ENCODE measurements at regions not wholly inside any gene's neighbourhood (a gene's known extent, or its start where the extent isn't known, plus 50 kb on each side); places are given as distances from the start of the nearest gene placed in this dataset.

DNA sequence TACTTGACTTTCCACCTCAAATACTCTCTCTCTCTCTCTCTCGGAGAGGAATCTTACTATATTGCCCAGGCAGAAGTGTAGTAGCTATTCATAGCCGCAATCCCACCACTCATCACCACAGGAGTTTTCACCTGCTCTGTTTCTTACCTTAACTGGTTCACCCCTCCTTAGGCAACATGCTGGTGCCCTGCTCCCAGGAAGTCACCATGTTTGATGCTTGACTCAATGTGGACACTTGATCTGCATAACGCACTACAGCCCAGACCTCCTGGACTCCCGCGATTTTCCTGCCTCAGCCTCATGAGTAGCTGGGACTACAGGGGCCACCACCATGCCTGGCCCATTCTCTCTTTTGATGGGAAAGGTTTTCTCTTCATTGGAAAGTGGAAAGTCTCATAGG, 271.8 kb downstream of the FBXW7 start:
- no peak overlapping the region for H3K27ac ChIP-seq (ENCODE audit: low read depth in 1 of 2, low read length in 2 of 2)
- Mint-ChIP-seq H3K9me3 (peaks cover 0 to 5% (median 2%) of the 10 kb centered on the region in 7 donors), H3K4me1 (no peaks in the 10 kb centered on the region), H3K27ac (peak overlapping the region in 1 of 7 donors; percentile 9), H3K36me3 (no peaks in the 10 kb centered on the region), H3K4me3 (no peak overlapping the region), H3K27me3 (ENCODE audit: low read depth in 3 of 3) (peaks cover 0 to 4% (median 2%) of the 10 kb centered on the region in 3 donors)
- DNase-seq: no peak
- no peaks in the 10 kb centered on the region for H4K20me1 ChIP-seq (ENCODE audit: insufficient read depth, low read length)
- H3K79me2 ChIP-seq (ENCODE audit: insufficient read depth, low read length): no peaks in the 10 kb centered on the region
- H3K4me2 ChIP-seq (replicated peaks; ENCODE audit: extremely low read depth, low read length, poor library complexity, severe bottlenecking): no peak overlapping the region
- no peaks in the 10 kb centered on the region for H3K27me3 ChIP-seq (ENCODE audit: control insufficient read depth in 2 of 2, insufficient read depth in 2 of 2, low read length in 2 of 2)
- intact Hi-C loops (cut with micrococcal nuclease): no loop called here
- no peaks in the 10 kb centered on the region for H3K9me3 ChIP-seq (replicated peaks in 1 of 2; ENCODE audit: control insufficient read depth in 1 of 2, insufficient read depth in 1 of 2, low read length in 2 of 2)
- H3K9ac ChIP-seq (ENCODE audit: insufficient read depth, low read length, poor library complexity, severe bottlenecking): no peak overlapping the region
- H3K4me3 ChIP-seq (replicated peaks in 1 of 3; ENCODE audit: low read depth in 2 of 3, low read length in 3 of 3): no peak overlapping the region
- WGBS (ENCODE audit: insufficient coverage): 96% methylated on average over 5 of the region's 5 CpGs
- no peaks in the 10 kb centered on the region for H3K36me3 ChIP-seq (replicated peaks in 1 of 2; ENCODE audit: control insufficient read depth in 1 of 2, insufficient read depth in 2 of 2, low read length in 2 of 2)
- TF ChIP-seq, protein P1, sequence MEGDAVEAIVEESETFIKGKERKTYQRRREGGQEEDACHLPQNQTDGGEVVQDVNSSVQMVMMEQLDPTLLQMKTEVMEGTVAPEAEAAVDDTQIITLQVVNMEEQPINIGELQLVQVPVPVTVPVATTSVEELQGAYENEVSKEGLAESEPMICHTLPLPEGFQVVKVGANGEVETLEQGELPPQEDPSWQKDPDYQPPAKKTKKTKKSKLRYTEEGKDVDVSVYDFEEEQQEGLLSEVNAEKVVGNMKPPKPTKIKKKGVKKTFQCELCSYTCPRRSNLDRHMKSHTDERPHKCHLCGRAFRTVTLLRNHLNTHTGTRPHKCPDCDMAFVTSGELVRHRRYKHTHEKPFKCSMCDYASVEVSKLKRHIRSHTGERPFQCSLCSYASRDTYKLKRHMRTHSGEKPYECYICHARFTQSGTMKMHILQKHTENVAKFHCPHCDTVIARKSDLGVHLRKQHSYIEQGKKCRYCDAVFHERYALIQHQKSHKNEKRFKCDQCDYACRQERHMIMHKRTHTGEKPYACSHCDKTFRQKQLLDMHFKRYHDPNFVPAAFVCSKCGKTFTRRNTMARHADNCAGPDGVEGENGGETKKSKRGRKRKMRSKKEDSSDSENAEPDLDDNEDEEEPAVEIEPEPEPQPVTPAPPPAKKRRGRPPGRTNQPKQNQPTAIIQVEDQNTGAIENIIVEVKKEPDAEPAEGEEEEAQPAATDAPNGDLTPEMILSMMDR (IDR thresholded peaks at IDR 0.05): no peak
- no peak overlapping the region for H2AFZ ChIP-seq (ENCODE audit: insufficient read depth, low read depth, low read length, poor library complexity, severe bottlenecking)
- no peaks in the 10 kb centered on the region for H3K4me1 ChIP-seq (ENCODE audit: control insufficient read depth in 1 of 2, insufficient read depth in 2 of 2, low read length in 2 of 2)

DNA sequence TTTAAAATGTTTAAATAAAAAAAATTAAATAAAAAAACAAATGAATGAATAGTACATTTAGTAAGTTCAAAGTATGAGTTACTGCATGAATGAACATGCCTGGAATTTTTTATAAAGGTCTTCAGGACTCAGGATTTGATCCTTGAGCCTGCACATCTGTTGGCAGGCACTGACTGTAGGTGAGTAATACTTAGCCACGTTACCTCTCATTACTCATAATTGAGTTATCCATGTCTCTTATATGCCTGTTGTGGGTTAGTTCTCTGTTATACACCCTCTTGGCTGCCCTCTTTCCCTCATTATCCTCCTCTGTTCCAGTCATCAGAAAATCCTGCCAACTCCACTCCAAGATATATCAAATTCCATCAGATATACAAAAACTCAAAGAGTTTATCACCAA, 276.0 kb downstream of the FBXW7 start:
- Histone ChIP-seq H4K20me1 (ENCODE audit: insufficient read depth, low read length) (no peaks in the 10 kb centered on the region), H3K4me1 (ENCODE audit: control insufficient read depth in 1 of 2, insufficient read depth in 2 of 2, low read length in 2 of 2) (peaks cover 10 to 11% of the 10 kb centered on the region in 2 donors), H3K27me3 (ENCODE audit: control insufficient read depth in 2 of 2, insufficient read depth in 2 of 2, low read length in 2 of 2) (no peaks in the 10 kb centered on the region), H3K79me2 (ENCODE audit: insufficient read depth, low read length) (no peaks in the 10 kb centered on the region), H3K4me2 (replicated peaks; ENCODE audit: extremely low read depth, low read length, poor library complexity, severe bottlenecking) (no peak overlapping the region), H3K9ac (ENCODE audit: insufficient read depth, low read length, poor library complexity, severe bottlenecking) (no peak overlapping the region), H3K36me3 (replicated peaks in 1 of 2; ENCODE audit: control insufficient read depth in 1 of 2, insufficient read depth in 2 of 2, low read length in 2 of 2) (no peaks in the 10 kb centered on the region), H2AFZ (ENCODE audit: insufficient read depth, low read depth, low read length, poor library complexity, severe bottlenecking) (no peak overlapping the region), H3K9me3 (replicated peaks in 1 of 2; ENCODE audit: control insufficient read depth in 1 of 2, insufficient read depth in 1 of 2, low read length in 2 of 2) (no peaks in the 10 kb centered on the region), H3K27ac (ENCODE audit: low read depth in 1 of 2, low read length in 2 of 2) (no peak overlapping the region), H3K4me3 (replicated peaks in 1 of 3; ENCODE audit: low read depth in 2 of 3, low read length in 3 of 3) (no peak overlapping the region)
- no peak overlapping the region for H3K27ac Mint-ChIP-seq
- peaks cover 0 to 4% (median 2%) of the 10 kb centered on the region in 7 donors for H3K9me3 Mint-ChIP-seq
- DNase-seq: no peak
- intact Hi-C loops (cut with micrococcal nuclease): no loop called here
- H3K36me3 Mint-ChIP-seq: no peaks in the 10 kb centered on the region
- H3K27me3 Mint-ChIP-seq (ENCODE audit: low read depth in 3 of 3): peaks cover 0 to 2% (median 0%) of the 10 kb centered on the region in 3 donors
- TF ChIP-seq, protein P1 (IDR thresholded peaks at IDR 0.05): no peak
- no peaks in the 10 kb centered on the region for H3K4me1 Mint-ChIP-seq
- no CpG with 5 or more reads among the region's 1 CpG for WGBS (ENCODE audit: insufficient coverage)
- no peak overlapping the region for H3K4me3 Mint-ChIP-seq

Data from CD14-positive monocyte (primary cell).